ENCODE measurements at regions not wholly inside any gene's neighbourhood (a gene's known extent, or its start where the extent isn't known, plus 50 kb on each side); places are given as distances from the start of the nearest gene placed in this dataset.

DNA sequence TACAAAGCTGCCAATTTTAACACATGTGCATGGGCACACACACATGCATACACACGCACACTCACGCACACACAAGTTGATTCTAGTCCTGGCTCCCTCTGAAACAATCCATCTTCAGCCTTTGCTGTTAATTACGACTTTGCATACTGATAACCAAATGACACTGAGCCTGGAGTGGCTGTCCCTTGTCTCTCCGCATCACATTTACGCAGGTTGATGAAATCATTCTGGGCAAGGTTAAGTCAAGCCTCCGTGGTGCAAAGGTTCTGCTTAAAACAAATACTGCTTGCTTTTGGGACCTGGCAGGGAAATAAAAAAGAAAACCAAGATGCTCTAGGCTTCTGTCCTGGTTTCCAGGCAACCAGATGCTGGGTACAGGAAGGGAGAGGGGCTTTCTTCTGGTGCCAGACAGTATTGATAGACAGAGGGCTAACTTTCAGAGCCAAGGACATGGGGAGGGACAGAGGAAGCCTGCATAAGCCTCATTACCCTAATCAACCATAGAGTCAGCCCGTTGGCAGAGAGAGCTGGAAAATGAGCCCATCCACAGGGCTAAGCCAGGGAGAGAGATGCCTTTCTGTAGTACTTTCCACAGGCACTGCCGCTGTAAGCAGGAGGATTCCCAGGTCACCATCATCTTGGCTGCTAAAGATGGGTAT lies 233.0 kb downstream of the WDR11 start:
- H3K4me3 ChIP-seq: no peak overlapping the region
- intact Hi-C loops (cut with DNase I): no loop called here
- H3K27me3 ChIP-seq: peaks cover 0 to 9% (median 0%) of the 10 kb centered on the region in 4 donors
- no peak for TF ChIP-seq POLR2A (IDR thresholded peaks at IDR 0.05)
- TF ChIP-seq, protein P1, sequence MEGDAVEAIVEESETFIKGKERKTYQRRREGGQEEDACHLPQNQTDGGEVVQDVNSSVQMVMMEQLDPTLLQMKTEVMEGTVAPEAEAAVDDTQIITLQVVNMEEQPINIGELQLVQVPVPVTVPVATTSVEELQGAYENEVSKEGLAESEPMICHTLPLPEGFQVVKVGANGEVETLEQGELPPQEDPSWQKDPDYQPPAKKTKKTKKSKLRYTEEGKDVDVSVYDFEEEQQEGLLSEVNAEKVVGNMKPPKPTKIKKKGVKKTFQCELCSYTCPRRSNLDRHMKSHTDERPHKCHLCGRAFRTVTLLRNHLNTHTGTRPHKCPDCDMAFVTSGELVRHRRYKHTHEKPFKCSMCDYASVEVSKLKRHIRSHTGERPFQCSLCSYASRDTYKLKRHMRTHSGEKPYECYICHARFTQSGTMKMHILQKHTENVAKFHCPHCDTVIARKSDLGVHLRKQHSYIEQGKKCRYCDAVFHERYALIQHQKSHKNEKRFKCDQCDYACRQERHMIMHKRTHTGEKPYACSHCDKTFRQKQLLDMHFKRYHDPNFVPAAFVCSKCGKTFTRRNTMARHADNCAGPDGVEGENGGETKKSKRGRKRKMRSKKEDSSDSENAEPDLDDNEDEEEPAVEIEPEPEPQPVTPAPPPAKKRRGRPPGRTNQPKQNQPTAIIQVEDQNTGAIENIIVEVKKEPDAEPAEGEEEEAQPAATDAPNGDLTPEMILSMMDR (IDR thresholded peaks at IDR 0.05): no peak
- no peak overlapping the region for H3K27ac ChIP-seq
- DNase-seq: no peak
- H3K9me3 ChIP-seq: no peaks in the 10 kb centered on the region
- WGBS, 2 donors: 52 to 59% methylated on average over 7 to 8 of the region's 8 CpGs
- H3K4me1 ChIP-seq: peaks cover 0 to 17% (median 5%) of the 10 kb centered on the region in 3 donors
- no peaks in the 10 kb centered on the region for H3K36me3 ChIP-seq

GRCh38 chr10:121084675-121085070 lies 233.5 kb downstream of the WDR11 start:
- WGBS, 2 donors: 70 to 80% methylated on average over 7 of the region's 7 CpGs
- intact Hi-C loops (cut with DNase I): no loop called here
- TF ChIP-seq, protein P1 (IDR thresholded peaks at IDR 0.05): no peak
- no peak for TF ChIP-seq POLR2A (IDR thresholded peaks at IDR 0.05)
- Histone ChIP-seq H3K27me3 (peaks cover 0 to 9% (median 0%) of the 10 kb centered on the region in 4 donors), H3K9me3 (no peaks in the 10 kb centered on the region), H3K4me3 (no peak overlapping the region), H3K27ac (no peak overlapping the region), H3K4me1 (peaks cover 0 to 16% (median 5%) of the 10 kb centered on the region in 3 donors), H3K36me3 (no peaks in the 10 kb centered on the region)
- DNase-seq: no peak

DNA sequence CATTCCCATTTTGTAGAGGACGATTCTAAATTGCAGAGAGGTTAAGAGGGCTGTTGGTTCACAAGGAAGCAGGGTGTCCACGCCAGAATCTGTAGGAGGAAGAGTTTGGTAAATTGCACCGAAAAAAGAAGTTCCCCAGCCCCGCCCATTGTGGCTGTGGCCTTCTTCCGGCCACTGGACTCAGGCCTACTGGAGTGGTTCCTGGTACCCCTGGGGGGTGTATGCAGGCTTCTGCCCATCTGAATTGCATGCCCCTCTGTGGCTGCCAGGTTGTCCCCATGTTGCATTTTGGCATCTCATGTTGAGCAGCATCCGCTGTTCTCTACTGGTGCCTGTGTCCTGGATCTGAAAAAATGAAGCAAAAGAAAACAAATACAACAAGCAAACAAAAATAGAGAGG lies 234.2 kb downstream of the WDR11 start:
- peaks cover 0 to 9% (median 0%) of the 10 kb centered on the region in 4 donors for H3K27me3 ChIP-seq
- intact Hi-C loops (cut with DNase I): no loop called here
- no peak overlapping the region for H3K27ac ChIP-seq
- no peaks in the 10 kb centered on the region for H3K36me3 ChIP-seq
- H3K9me3 ChIP-seq: no peaks in the 10 kb centered on the region
- H3K4me1 ChIP-seq: peaks cover 0 to 11% (median 2%) of the 10 kb centered on the region in 3 donors
- WGBS, 2 donors: 66 to 86% methylated on average over 4 to 6 of the region's 6 CpGs
- no peak for DNase-seq
- no peak for TF ChIP-seq POLR2A (IDR thresholded peaks at IDR 0.05)
- TF ChIP-seq, protein P1 (IDR thresholded peaks at IDR 0.05): no peak
- H3K4me3 ChIP-seq: no peak overlapping the region

DNA sequence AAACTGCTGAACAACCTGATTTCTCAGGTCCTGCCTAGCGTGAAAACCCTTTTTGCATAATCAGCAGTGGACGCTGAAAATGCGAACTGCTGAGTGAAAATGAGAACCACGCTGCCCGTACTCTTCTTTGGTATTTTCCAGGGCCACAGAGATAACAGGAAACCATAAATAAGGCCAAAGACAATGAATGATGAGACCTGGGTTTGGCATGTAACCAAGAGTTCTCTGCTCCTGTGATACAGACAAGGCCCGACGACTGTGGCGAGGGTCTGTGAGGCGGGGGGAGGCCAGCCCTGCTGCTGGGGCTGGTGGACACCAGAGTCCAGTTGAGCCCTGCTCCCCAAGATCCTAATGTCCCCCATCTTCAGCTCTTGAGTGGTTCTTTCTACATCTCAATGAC lies 236.0 kb downstream of the WDR11 start:
- DNase-seq: no peak
- intact Hi-C loops (cut with DNase I): no loop called here
- WGBS, 2 donors: 60 to 78% methylated on average over 4 to 8 of the region's 9 CpGs
- H3K36me3 ChIP-seq: no peaks in the 10 kb centered on the region
- H3K4me3 ChIP-seq: no peak overlapping the region
- peaks cover 0 to 9% (median 0%) of the 10 kb centered on the region in 4 donors for H3K27me3 ChIP-seq
- no peak overlapping the region for H3K27ac ChIP-seq
- H3K4me1 ChIP-seq: peaks cover 0 to 18% (median 6%) of the 10 kb centered on the region in 3 donors
- TF ChIP-seq, protein P1 (IDR thresholded peaks at IDR 0.05): no peak
- TF ChIP-seq POLR2A (IDR thresholded peaks at IDR 0.05): no peak
- no peaks in the 10 kb centered on the region for H3K9me3 ChIP-seq

DNA sequence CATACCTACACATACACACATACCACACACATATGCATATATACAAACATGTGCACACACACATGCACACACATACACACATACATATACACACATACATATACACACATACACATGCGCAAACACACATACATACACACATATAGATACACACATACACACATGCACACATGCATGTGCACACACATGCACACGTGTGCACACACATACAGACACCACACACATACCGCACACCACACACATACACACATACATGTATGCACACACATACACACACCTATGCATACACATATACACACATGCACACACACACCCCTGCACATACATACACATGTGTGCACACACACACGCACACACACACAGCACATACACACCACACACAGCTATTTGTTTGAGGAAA lies 236.5 kb downstream of the WDR11 start:
- Histone ChIP-seq H3K27me3 (peaks cover 0 to 9% (median 0%) of the 10 kb centered on the region in 4 donors), H3K27ac (no peak overlapping the region), H3K4me1 (peaks cover 4 to 23% (median 11%) of the 10 kb centered on the region in 3 donors), H3K9me3 (no peaks in the 10 kb centered on the region), H3K4me3 (no peak overlapping the region), H3K36me3 (no peaks in the 10 kb centered on the region)
- intact Hi-C loops (cut with DNase I): no loop called here
- WGBS, 2 donors: 81 to 92% methylated on average over 4 of the region's 4 CpGs
- DNase-seq: no peak
- TF ChIP-seq POLR2A (IDR thresholded peaks at IDR 0.05): no peak
- TF ChIP-seq, protein P1 (IDR thresholded peaks at IDR 0.05): no peak
